HG02571 (cell line): ENCODE measurements at regions not wholly inside any gene's neighbourhood (a gene's known extent, or its start where the extent isn't known, plus 50 kb on each side); places are given as distances from the start of the nearest gene placed in this dataset.

Experiments used
- ATAC-seq: cut with Tn5 transposase; IDR thresholded peaks from one replicate; pipeline ENCODE4 v1.9.1; 2021; ENCODE audit warnings: mild to moderate bottlenecking, moderate library complexity; ENCODE audit not compliant: unreplicated experiment

DNA sequence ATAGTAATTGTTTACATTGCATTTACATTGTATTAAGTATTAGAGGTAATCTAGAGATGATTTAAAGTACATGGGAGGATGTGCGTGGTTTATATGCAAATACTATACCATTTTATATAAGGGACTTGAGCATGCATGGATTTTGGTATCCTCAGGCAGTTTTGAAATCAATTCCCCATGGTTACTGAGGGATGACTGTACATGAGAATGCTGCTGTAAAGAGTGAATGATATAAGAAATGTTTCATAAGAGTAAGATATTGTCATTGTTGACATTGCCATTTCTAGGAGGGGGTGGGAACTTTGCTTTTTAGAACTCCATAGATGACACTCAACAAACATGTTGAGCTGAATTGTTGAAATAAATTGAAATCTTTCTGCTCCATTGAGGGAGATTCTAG, 185.0 kb downstream of the SEMA6A start:
- no peak for ATAC-seq

DNA sequence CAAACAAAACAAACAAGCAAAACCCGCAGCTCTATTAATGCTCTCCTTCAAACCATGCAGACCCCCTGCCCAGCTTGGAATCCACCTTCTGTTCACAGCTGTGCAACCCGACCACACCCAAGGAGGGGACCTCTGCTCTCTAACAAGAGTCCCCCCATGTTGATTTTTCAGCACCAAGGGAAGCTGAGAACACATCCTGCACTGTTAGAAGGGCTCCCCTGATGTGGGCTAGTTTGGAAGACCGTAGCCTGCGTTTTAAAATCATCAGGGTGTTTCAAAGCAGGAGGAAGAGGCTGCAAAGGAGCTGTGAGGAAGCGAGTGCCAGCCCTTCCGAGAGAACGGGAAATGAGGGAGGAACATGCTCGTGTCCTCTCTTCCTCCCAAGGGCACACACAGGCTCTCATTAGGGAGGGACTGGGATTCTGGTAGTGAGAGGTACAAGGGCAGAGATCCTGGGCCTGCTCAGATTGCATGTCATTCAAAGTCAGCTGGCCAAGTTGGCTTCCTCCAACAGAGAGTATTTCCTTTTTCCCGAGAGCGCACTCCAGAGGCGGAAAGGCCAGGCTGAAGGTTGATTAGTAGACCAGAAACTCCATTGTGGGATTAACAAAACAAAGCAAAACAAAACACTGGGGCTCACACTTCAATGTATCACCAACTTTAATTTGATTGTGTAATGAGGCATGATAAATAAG, 185.9 kb downstream of the SEMA6A start:
- ATAC-seq: no peak

DNA sequence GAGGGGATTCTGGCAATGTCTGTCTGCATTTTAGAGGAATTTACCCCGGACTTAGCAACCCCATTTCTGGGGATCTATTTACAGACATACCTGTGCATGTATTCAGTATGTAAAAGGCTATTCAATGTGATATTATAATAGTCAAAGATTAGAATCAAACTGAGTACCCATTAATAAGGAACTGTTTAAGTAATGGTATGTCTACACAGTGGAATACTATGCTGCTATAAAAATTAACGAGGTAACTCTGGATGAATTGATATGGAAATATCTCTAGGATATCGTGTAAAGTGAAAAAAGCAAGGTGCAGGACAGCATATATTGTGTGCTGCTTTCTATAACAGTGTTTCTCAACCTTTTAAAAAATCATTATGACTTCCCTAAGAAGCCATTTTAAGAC, 186.9 kb downstream of the SEMA6A start:
- no peak for ATAC-seq

DNA sequence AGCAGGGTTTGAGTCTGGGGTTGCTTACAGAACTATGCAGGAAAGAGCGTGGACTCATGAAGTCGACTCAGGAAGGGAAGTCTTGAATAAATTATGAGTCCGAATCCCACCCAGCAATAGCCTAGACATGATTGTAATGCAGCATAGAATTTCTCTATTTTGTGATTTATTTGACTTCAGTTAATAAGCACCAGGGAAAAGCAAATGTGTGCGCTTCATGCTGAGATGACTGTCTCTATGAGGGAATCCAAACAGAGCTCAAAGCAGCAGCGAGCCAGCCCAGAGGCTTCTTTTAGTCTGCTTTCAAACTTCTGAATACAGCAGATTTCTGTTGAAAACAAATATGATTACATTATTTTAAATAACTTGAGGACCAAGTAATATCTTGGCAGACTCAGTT, 188.0 kb downstream of the SEMA6A start:
- ATAC-seq: no peak

DNA sequence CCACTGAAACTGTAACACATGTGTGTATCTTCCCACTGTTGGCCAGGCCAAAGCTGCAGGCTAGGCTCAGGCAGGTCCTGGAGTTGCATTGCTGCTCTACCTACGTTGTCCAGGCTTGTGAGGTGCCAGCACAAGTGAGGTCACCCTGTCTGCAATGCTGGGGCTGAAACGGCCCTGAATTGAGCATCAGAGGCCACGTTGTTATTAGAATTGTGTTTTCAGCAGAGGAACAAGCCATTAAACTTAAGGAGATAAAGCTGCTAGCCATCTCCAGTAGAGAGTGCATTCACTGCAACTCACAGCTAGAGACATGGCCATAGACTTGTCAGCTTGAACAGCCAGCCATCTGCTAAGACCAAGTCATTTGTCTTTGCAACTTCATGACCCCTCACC, 191.8 kb downstream of the SEMA6A start:
- ATAC-seq: no peak

DNA sequence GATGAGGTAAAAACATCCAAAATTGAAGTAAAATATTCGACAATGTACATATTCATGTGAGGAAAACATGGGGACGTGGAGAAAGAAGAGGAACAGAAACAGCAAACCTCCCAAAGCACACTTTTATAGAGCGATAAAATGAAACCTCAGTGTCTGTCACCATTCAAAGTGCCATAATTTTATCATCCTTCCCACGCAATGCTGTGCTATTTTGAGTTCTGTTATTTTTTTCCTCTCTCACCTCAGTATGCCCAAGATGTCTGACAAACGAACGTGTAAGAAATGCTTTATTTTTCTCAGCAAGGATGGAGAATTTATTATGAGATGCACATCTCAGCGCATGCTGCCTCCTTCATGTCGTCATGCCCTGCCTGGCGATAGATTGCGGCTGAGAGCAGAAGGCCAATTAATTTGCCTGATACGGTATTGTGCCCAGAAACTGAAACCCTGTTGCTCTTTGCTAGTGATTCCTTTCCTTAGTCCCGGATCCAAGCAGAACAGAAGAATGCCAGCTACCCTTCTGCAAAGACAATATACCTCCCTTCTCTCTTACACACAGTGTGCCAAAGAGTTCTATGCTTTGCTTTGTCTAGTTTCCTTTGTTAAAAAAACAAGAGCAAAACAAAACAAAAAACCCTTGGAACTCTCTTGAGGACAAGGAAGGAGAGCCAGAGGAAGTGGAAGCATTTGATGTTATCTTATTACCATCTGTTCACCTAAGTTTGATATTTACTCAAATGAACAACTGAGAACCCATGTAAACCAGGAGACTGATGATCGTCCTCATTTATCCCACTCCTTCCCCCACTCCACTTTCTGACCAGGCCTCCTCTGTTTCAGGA, 192.4 kb downstream of the SEMA6A start:
- ATAC-seq: no peak

DNA sequence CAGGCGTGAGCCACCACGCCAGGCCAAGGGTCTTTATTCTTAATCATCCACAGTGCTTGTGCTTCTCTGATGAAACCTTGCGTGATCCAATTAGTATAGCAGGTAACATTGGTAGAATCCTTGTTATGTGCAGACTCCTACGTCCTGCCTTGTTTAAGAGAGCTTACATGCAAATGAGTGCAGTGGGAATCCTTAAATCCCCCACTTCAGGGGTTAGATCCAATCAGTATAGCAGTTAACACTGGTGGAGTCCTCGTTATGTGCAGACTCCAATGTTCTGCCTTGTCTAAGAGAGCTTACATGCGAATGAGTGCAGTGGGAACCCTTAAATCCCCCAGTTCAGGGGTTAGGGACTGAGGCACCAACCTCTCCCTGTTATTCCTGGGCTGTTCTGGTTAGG, 193.4 kb downstream of the SEMA6A start:
- ATAC-seq: no peak

DNA sequence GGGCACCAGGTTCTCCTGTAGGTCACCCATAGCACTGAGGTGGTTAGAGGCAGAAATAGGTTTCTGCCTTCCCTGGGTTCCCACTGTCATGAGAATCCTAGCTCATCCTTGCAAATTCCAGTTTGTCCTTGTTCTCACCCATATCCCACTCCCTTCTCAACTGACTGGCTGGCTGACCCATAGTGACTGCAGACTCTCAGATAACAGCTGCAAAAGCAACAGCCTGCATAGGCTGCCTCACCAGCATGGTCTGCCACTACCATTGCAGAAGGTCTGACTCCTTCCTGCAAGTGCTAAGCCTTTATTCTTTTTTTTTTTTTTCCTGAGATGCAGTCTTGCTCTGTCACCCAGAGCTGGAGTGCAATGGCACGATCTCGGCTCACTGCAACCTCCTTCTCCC, 194.0 kb downstream of the SEMA6A start:
- ATAC-seq: no peak

DNA sequence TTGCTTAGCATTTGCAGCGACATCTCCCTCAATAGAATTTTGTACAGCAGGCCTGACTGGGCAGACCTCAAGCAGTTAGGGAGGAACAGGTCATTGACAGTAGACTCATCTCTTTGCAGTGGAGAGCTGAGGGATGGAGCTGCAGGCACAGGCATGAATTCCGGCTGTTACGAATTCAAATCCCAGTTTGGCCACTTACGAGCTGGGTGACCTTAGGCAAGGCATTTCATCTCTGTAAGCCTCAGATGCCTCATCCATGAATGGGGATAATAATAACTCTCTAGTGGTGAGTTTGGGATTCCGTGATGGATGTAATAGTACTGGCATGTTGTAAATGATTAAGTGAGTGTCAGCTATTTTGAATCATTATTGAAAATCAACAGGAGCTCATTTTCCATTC, 195.3 kb downstream of the SEMA6A start:
- no peak for ATAC-seq

DNA sequence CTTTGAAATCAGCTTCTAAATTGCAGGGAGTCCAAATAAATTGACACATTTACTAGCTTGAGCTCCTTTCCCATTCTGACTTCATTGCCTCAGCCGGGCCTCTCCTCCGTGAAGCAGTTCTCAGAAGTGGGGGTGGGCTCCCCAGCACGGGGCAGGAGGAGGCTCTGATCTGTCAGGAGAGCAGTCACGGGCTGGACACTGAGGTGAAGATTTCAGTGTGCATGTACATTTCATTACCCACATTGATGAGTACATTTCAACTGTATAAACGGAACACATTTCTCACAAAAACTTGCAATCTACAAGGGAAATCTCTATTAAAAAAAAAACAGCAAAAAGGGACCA, 195.9 kb downstream of the SEMA6A start:
- ATAC-seq: no peak

DNA sequence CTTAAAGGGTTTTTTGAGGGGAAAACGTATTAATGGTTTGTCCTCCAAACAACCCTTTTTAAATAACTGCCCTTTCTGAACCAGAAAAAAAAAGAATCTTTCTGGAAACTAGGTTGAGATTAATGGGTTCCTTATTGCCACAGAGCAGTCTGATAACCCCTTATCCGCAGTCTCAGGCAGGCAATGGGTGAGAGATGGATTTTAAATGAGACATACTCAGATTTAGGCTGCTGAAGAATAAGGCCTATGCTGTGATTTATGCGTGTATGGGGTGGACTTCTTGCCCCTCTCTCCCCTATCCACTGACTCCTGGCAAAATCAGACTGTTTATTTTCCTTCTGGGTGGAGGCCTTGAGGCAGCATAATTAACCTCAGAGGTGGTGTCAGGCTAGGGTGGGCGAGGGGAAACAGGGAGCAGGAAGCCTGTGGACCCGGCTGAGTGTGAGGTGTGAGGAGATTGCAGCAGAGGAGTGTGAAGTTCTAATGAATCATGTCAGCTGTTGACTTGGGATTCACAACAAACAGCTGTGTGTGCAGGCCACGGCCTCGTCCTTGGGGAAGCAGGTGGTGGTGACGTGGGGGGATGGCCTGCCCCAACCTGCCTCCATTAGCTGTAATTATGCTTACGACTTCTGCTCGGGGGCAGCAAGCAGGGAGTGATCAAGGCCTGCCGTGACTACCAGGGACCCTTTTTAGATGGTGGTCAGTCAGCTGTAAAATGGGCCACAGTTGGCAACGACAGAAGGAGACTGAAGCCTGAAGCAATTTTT, 196.4 kb downstream of the SEMA6A start:
- ATAC-seq: no peak

DNA sequence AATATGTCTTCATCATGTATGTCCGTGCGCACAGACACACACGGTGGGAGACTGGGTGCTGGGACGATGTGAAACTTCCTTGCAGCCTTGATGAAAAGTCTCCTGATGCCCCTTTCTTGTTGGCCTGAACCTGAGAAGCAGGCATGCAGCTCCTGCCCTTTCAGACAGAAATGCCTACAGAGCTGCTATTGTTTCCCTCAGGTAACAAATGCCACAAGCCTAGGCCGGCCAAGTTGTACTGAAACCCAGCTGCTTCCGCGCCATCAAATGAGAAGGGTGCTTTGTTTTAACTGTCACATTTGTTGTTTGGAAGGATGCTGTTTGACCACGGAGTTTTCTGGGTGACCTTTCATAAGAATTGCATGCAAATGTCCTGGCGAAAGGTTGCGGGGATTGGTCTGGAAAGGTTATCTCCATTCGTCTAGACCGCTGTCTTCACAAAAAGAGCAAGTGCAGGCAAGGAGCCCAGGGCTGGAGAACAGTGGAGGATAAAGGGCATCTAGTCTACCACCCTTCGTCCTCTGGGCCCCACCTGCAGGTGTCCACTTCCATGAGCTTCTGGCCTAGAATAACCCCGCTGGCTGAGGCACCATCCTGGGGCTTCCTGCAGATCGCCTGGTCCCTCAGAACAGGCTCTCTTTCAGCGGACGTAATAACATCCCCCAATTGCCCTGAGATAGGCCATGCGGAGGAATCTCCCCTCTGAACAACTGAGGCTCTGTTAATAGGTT, 197.2 kb downstream of the SEMA6A start:
- no peak for ATAC-seq

DNA sequence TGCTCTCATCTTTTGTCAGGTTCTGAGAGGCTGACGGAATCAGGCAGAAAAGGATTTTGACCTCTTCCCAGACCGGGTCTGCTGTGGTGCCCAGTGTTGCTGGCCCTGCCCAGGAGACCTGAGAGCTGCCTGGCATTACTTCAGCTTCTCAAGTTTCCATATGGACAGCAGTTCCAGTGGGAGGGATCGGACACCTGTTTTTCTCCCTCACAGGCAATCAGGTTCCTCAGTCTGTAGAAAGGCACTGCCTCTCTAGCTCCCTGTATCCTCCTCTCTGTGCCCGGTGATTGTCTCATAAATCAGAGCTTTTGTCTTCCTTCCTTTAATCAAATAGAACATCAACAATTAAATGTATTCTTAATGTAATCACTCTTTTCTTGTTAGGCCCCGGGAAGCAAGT, 198.7 kb downstream of the SEMA6A start:
- no peak for ATAC-seq

DNA sequence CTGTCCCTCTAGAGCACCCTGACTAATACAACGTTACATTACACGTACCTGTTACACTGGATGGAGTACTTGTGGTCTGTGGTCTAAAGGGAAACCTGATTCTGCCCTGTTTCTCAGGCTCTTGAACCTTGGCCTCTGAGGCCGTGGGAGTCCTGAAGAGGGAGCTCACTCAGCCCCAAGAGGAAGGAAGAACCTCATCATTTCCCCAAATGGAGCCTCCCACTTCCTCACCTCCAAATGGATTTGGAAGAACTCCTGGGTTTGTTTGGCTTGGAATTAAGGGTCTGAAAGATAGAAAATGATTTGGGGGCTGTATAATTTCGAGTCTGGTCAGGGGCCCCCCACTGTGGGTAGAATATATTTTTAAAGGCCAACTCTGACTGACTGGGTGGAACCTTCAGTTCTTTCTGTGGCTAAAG, 200.2 kb downstream of the SEMA6A start:
- peak; percentile 68 for ATAC-seq

DNA sequence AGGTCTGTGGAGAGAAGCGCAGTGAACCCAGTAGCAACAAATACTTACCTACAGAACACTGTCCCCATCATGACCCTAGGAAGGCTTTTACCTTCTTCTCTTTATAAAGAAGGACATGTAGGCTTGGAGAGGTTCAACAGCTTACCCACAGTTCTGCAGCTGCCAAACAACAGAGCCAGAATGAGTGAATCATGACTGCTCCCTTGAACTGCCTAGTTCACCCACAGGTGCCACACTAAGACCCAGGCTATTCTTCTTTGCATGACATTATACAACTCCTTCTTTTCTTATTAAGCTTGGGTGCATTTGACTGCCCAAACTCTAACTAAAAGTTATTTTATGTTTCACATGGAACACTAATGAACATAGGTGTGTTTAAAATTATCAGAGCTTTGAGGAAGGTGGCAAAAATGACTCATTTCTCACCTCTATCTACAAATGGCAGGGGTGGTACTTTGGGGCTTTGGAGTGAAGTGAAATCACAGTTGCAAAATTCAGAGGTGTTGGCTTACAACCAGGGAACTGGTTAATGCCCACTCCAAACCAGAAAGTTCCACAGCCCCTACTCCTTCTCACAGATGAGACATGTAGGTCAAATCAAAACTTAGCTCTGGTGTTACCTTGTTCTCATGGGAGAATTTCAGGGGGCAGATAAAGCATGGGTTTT, 201.6 kb downstream of the SEMA6A start:
- no peak for ATAC-seq

DNA sequence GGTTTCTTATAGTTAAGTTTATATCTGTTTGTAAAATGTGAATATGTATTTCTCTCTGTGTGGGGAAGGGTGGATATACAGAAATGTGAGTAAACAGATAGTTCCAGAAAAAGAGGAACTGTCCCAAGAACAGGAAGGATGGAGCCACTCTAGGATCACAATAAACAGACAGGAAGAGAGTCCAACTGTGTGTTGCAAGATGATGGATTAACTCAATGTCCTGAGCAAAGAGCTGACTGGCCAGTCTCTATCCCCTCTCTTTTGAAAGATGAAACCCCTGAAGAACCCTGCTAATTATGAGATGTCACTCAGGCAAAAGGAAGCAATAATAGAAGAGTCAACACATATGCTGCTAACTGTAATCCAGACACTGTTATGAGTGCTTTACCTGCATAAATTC, 202.7 kb downstream of the SEMA6A start:
- ATAC-seq: no peak

DNA sequence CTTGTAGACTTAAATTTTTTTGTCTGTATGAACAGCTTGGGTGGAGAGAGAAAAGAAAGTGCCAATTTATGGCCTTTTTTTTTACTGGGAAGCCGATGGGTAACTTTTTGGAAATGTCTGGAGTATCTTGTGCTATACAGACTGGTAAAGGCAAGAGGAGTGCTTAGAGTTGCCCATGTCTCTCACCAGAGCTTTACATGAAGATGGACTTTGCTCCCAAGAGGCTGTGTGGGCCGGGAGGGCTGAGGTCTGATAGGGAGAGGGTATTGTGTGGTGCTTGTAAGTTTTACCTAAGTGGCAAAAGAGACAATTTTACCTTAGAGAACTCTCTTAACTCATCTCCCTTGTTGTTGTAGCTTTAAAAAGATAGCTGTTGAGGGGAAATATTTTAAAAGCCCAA, 203.2 kb downstream of the SEMA6A start:
- ATAC-seq: no peak

DNA sequence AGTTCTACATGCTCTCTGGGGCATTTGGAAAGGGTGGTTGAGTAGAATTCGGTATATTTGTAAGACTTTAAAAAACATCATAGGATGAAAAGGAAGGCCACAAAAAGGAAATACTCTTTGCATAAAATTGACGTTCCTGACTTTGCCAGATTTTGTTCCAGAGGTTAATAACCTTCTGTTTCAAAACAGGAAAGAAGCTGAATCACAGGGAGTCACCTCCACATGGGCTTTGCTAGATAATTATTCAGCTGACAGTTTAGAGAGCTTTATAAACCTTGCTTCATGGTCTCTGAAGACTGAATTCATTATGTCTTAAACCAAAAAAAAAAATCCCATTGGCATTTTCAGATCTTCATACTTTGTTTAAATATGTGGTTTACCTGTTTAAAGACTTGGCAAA, 203.7 kb downstream of the SEMA6A start:
- ATAC-seq: no peak

DNA sequence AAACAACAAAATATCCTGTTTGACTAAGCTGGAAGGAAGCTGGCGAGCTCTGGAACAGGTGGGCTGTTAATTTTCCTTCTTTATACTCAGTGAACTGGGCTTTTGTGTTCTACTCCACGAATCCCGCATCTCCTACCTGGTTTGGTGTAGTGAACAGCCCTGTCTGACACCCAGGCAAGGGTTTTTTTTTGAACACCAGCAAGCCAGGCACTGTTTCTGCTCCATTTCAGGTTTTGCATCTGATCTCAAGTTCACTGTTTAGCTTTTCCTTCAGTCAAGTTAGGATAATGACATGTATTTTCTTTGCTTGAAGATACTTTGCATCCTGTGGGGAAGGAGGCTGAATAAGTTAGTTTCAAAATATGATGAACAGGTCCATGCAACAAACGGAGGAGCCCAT, 204.5 kb downstream of the SEMA6A start:
- ATAC-seq: no peak

DNA sequence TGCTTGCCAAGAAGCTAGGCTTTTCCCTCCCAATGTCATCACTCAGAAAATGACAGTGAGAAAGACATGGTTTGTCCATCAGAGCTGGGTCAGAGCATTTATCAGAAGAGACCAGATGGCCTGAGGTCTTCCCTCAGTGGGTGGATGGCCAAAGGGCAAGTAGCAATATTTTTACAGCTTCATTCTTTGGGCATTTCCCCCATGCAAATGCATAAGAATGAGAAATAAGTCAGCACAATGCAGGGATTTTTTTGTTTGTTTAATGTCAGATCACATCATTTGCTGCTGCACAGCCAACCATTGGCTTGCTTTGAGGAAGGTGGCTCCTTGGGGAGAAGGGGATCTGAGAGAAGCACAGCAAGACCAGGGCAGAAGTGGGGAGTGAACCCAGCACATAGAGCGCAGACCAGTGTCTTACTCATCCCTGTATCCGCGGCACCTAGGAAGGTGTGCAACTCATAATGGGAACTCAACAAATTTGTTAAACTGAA, 209.6 kb downstream of the SEMA6A start:
- ATAC-seq: peak; percentile 87

DNA sequence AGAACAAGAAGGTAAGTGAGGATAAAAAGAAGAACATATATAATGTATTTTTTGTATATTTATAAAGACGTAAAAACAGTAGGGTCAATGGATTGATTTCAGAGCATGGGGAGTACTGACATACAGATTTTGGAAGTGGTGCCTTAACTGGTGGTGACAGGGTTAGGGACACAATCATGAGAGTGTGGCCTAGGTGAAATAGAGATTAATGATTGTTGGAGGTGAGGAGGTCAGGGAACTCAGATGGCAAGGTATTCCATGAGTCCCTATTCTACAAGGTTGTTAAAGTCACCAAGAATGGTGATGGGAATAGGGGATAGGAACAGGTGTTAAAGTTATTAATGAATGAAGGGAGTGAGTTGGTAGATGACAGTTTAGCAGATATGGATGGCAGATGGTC, 210.8 kb downstream of the SEMA6A start:
- no peak for ATAC-seq
